ENCODE measurements at regions not wholly inside any gene's neighbourhood (a gene's known extent, or its start where the extent isn't known, plus 50 kb on each side); places are given as distances from the start of the nearest gene placed in this dataset.

DNA sequence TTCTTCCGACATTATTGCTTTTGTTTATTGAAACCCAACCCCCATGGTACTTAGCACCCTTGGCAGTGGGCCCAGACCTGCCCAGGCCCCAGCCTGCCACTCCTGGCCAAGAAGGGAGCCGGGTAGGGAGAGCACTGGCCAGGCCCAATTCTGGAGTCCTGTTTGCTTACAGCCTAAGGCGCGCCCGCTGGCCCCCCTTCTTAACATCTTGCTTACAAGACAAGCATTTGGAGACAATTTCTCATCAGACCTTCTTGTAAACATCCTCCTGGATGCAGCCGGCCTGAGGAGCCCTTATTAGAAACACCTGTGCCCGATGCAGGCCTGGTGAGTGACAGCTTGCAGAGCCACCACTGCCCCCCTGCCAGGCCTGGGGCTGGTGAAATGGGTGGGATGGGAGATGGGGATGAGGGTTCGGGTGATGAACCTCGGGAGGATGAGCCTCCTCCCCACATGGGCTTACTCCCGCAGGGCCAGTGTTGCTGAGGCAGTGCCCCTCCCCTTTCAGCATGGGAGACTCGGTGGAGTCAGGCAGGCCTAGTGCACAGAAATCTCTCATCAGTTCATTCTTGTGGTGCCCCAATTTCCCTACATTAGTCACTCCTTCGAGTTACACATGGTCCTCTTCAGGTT is 217.5 kb downstream of the CYP26B1 start:
- TF ChIP-seq, protein P1, sequence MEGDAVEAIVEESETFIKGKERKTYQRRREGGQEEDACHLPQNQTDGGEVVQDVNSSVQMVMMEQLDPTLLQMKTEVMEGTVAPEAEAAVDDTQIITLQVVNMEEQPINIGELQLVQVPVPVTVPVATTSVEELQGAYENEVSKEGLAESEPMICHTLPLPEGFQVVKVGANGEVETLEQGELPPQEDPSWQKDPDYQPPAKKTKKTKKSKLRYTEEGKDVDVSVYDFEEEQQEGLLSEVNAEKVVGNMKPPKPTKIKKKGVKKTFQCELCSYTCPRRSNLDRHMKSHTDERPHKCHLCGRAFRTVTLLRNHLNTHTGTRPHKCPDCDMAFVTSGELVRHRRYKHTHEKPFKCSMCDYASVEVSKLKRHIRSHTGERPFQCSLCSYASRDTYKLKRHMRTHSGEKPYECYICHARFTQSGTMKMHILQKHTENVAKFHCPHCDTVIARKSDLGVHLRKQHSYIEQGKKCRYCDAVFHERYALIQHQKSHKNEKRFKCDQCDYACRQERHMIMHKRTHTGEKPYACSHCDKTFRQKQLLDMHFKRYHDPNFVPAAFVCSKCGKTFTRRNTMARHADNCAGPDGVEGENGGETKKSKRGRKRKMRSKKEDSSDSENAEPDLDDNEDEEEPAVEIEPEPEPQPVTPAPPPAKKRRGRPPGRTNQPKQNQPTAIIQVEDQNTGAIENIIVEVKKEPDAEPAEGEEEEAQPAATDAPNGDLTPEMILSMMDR (IDR thresholded peaks at IDR 0.05), result no peak
- no peak for TF ChIP-seq POLR2AphosphoS5 (IDR thresholded peaks at IDR 0.05; ENCODE audit: low read depth, low read length)
